GM12864 (cell line): ENCODE measurements at regions not wholly inside any gene's neighbourhood (a gene's known extent, or its start where the extent isn't known, plus 50 kb on each side); places are given as distances from the start of the nearest gene placed in this dataset.

Experiments
- DNase-seq: peaks from one replicate; pipeline ENCODE4 v3.0.0-alpha.2; 2011; ENCODE audit warnings: low read depth
- H3K4me3 ChIP-seq: 2 replicates; pipeline ENCODE4 v1.5.1; 2011; ENCODE audit warnings: mild to moderate bottlenecking, low read depth, low read length, control low read depth
- TF ChIP-seq, protein P1 (sequence below): IDR thresholded peaks from 2 replicates; pipeline ENCODE4 v1.5.1; 2011; ENCODE audit warnings: low read depth, mild to moderate bottlenecking, moderate library complexity, low read length, control low read depth, inconsistent platforms; ENCODE audit errors: missing control alignments

GRCh38 chr1:187185389-187185788, 356.6 kb downstream of the PLA2G4A start:
- DNase-seq, result no peak

DNA sequence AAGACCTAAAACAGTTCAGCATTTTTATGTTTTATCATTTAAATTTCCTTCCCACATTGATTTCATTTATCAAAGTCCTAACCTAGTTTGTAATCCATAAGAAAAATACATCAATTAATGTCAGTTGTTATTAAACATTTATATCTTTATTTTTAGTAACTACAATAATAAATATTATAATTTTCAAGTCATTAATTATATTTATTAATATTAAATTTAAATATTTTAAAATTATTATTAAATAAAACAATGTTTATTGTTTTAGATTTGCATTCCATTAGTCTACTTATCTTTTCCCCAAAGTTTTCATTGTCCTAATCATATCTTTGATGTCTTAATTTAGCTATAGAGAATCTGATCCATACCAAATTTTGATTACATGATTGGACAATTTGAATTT, 368.9 kb downstream of the PLA2G4A start:
- DNase-seq, result no peak
- H3K4me3 ChIP-seq, result no peak overlapping the region
- TF ChIP-seq, protein P1, sequence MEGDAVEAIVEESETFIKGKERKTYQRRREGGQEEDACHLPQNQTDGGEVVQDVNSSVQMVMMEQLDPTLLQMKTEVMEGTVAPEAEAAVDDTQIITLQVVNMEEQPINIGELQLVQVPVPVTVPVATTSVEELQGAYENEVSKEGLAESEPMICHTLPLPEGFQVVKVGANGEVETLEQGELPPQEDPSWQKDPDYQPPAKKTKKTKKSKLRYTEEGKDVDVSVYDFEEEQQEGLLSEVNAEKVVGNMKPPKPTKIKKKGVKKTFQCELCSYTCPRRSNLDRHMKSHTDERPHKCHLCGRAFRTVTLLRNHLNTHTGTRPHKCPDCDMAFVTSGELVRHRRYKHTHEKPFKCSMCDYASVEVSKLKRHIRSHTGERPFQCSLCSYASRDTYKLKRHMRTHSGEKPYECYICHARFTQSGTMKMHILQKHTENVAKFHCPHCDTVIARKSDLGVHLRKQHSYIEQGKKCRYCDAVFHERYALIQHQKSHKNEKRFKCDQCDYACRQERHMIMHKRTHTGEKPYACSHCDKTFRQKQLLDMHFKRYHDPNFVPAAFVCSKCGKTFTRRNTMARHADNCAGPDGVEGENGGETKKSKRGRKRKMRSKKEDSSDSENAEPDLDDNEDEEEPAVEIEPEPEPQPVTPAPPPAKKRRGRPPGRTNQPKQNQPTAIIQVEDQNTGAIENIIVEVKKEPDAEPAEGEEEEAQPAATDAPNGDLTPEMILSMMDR, result no peak

More at GRCh38 chr1:187185389-187185788, 356.6 kb downstream of the PLA2G4A start:
- H3K4me3 ChIP-seq, result no peak overlapping the region
- TF ChIP-seq, protein P1, result no peak

DNA sequence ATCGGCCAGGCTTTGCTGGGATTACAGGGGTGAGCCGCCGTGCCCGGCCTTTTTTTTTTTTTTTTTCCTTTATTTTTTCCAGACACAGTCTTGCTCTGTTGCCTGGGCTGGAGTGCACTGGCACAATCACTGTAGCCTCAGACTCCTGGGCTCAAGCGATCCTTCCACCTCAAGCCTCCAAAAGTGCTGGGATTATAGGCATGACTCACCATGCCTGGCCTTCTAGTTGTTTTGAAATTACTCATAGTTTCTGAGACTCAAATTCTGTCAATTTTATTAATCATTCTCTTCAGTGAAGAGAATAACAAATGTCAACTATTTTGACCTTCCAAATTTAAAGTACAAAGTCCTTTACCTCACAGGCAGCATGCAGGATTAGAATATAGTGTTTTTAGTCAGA, 374.5 kb downstream of the PLA2G4A start:
- TF ChIP-seq, protein P1, result no peak
- no peak overlapping the region for H3K4me3 ChIP-seq
- no peak for DNase-seq

- no peak overlapping the region for H3K4me3 ChIP-seq
- TF ChIP-seq, protein P1, result no peak
Measured at GRCh38 chr1:187212377-187212776, 383.6 kb downstream of the PLA2G4A start.

GRCh38 chr1:187226396-187226795, 397.6 kb downstream of the PLA2G4A start:
- no peak for DNase-seq
- TF ChIP-seq, protein P1, result no peak
- H3K4me3 ChIP-seq, result no peak overlapping the region

More at GRCh38 chr1:187212377-187212776, 383.6 kb downstream of the PLA2G4A start:
- DNase-seq, result no peak

- TF ChIP-seq, protein P1, result no peak
- H3K4me3 ChIP-seq, result no peak overlapping the region
- DNase-seq, result no peak
Measured at GRCh38 chr1:187228790-187229189, 400.0 kb downstream of the PLA2G4A start.

DNA sequence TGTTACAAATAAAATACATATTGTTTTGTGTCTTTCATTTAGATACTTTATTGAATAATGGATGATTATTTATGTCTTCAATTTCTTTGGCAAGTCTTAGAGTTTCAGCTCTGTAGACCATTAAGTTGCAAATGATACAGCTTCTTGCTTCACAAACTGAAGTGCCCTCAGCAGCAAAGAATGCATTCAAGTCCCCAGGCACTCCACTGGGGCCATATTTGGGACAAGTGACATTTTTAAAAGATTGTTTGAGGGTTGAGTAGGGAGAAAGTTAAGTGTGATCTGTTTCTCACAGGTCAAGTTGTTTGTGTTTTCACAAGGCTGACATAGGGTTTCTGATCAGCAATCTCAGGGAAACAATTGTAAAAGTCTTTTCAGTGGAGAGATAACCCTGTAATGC, 400.7 kb downstream of the PLA2G4A start:
- TF ChIP-seq, protein P1, result no peak
- DNase-seq, result no peak

More for the DNA sequence above, 400.7 kb downstream of the PLA2G4A start:
- H3K4me3 ChIP-seq, result no peak overlapping the region
